ENCODE measurements at regions not wholly inside any gene's neighbourhood (a gene's known extent, or its start where the extent isn't known, plus 50 kb on each side); places are given as distances from the start of the nearest gene placed in this dataset.

DNA sequence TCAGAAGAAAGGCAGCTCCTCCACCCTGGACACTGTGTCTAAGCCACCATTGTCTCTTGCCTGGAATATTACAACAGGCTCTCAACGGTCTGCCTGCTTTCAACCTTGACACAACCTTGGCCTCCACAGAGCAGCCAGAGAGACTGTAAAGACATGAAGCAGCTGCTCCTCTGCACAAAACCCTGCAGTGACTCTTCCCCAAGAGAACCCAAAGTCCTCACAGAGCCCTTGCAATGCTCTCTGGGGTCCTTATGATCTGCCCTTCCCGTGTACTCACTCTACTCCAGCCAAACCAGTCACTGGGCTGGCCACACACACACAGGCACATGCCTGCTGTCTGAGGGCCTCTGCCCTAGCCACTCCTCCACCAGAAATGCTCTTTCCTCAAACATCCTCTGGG is 75.9 kb upstream of the CPEB2 start:
- no peak for DNase-seq

DNA sequence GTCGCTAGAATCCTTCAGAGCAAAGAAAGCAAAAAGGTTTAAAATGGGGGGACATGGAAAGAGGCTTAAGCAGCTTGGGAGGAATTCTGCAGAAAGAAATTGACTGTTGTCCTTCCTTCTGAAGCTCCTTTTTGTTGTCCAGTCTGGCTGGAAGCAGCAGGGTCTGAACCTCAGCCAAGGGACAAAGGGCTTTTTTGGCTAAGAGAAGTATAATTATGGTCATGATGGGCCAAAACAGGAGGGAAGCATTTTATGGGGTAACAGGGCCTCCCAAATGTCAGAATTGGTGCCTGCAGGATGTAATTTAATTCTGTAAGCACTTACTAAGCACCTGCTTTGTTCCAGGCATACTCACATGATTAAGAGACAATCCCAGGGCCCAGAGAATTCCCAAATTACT is 74.2 kb upstream of the CPEB2 start:
- peak in 5 of 56 donors; percentile 4 to 29 (median 6) for DNase-seq

DNA sequence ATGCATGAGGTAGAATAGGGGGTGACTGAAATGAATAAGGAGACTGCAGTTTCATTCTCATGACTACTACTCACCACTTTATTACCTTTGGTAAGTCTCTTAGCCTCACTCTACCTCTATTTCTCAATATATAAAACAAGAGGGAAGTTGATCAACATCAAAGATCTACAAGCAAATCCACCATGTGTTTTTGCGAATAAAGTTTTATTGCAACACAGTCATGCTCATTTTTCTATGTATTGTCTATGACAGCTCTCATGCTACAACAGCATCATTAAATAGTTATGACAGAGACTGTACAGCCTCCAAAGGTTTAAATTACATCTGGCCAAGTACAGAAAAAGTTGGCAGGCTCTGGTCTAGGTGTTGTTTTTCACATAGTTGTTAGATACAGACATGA is 72.6 kb upstream of the CPEB2 start:
- DNase-seq, result no peak

DNA sequence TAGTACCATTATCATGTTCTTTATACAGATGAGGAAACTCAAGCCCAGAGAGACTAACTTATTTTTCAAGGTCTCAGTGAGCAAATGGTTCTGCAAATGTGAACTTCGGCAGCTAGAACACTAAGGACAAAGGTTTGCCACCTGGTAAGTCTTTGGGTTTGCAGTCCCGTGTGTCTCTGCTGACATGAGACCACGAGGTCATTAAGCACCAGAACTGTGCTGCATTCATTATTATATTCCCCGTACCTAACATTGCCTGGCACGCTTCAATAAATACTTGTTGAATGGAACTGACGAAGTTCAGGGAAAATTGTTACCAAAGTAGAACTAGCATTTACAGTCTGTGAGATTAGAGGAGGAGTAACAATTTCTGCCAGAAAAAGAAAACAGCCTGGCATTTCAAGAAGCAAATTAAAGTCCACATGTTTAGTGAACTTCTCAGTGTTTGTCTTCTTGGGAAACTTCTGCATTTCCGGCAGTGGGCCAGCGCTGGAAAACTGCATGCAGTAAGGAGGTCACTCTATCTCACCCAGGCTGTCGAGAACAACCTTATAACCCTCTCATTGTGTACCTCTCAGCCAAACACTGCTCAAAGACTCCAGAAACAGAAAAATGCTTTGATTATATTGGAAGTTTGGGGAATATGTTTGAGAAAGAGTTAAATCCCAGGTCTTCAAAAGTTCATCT is 67.4 kb upstream of the CPEB2 start:
- DNase-seq, result no peak

DNA sequence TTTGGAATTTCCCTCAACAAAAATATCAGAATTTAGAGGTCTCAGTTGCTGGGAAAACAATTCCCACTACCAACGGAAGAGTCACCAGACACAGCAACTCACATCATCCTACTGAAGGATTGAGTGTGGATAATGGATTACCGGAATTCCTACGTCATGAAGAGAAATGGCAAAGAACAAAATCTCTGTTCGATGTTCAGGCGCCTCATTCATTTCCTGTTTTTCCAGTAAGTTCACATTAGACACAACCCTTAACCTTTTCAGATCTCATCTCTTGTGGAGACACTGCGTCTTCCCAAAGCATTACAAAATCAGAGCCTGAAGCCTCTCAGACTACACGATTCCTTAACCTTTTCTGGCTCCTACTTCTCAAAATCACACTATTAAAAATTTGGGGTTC is 58.5 kb upstream of the CPEB2 start:
- no peak for DNase-seq

DNA sequence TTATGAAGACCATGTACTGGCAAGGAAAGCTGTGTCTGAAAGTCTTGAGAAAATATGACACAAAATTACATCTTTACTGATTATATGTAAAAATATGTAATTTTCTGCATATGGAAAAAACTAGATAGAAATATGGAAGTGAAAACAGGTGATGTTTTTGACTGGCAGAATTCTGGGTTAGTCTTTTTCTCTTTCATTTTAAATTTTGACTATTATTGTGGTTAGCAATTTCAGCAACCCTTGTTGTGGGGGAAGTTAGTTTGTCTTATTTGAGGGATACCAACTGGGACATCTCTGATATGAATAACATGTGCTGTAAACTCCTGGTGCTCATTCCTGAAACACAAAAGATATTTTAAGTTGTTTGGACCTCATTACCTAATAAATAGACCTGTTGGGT is 49.9 kb upstream of the CPEB2 start:
- DNase-seq, result no peak
